Caco-2 (cell line): ENCODE measurements at regions not wholly inside any gene's neighbourhood (a gene's known extent, or its start where the extent isn't known, plus 50 kb on each side); places are given as distances from the start of the nearest gene placed in this dataset.

Experiments
- BruUV-seq: library from RNA; stranded (reverse); fragments of 400-500 nt; replicated peaks from 2 replicates; lab custom pipeline; 2021; lab: Mats Ljungman, UMichigan
- CTCF ChIA-PET: fragments of 300-600 bp; sonication (Branson Sonifier 250); formaldehyde crosslinking; loops from one replicate; lab custom pipeline; 2022; ENCODE audit warnings: antibody characterized with exemption; lab: Charles Lee
- POLR2A ChIA-PET: fragments of 300-600 bp; sonication (Branson Sonifier 250); formaldehyde crosslinking; loops from one replicate; lab custom pipeline; 2022; ENCODE audit warnings: antibody characterized with exemption; lab: Charles Lee
- DNase-seq, 2 experiments: peaks; one replicate each; pipeline versions ENCODE4 v3.0.0 to v3.0.0-alpha.2; 2020 to 2022
- H3K27me3 ChIP-seq: replicated peaks from 2 replicates; pipeline ENCODE4 v1.6.0; 2011; ENCODE audit warnings: low read length; ENCODE audit not compliant: control insufficient read depth, insufficient read depth
- H3K36me3 ChIP-seq: 2 replicates; pipeline ENCODE4 v1.5.1; 2011; ENCODE audit warnings: low read length; ENCODE audit not compliant: control insufficient read depth, insufficient read depth
- H3K4me1 ChIP-seq: fragments of 250-450 bp; sonication (Bioruptor Pico); 2 replicates; pipeline ENCODE4 v1.5.1; 2020; ENCODE audit warnings: mild to moderate bottlenecking
- H3K4me3 ChIP-seq: 2 replicates; pipeline ENCODE4 v1.5.1; 2011; ENCODE audit warnings: low read depth, mild to moderate bottlenecking, control low read depth, low read length
- H3K9me3 ChIP-seq: fragments of 250-450 bp; sonication (Bioruptor Pico); 2 replicates; pipeline ENCODE4 v1.5.1; 2020; ENCODE audit warnings: mild to moderate bottlenecking, moderate library complexity
- H3K27ac Mint-ChIP-seq: one replicate; pipeline ENCODE4 v1.8.0; 2022; ENCODE audit warnings: mixed read lengths; ENCODE audit not compliant: unreplicated experiment
- H3K27me3 Mint-ChIP-seq: one replicate; pipeline ENCODE4 v1.8.0; 2022; ENCODE audit warnings: mixed read lengths; ENCODE audit not compliant: insufficient read depth, unreplicated experiment
- H3K36me3 Mint-ChIP-seq: one replicate; pipeline ENCODE4 v1.8.0; 2022; ENCODE audit warnings: mild to moderate bottlenecking, mixed read lengths; ENCODE audit not compliant: insufficient read depth, unreplicated experiment
- H3K4me1 Mint-ChIP-seq: one replicate; pipeline ENCODE4 v1.8.0; 2022; ENCODE audit warnings: low read depth, mixed read lengths; ENCODE audit not compliant: unreplicated experiment
- H3K4me3 Mint-ChIP-seq: one replicate; pipeline ENCODE4 v1.8.0; 2022; ENCODE audit warnings: mild to moderate bottlenecking, moderate library complexity, mixed read lengths; ENCODE audit not compliant: unreplicated experiment
- H3K9me3 Mint-ChIP-seq: one replicate; pipeline ENCODE4 v1.8.0; 2022; ENCODE audit warnings: mixed read lengths; ENCODE audit not compliant: unreplicated experiment
- intact Hi-C: fragments of 100-400 bp; cut with micrococcal nuclease; formaldehyde crosslinking; loops from one replicate; pipeline ENCODE4 v1.10.0; 2022; ENCODE audit not compliant: unreplicated experiment
- TF ChIP-seq, protein P1 (sequence below), 2 experiments: fragments of 200-600 bp in 1 of 2; IDR thresholded peaks; 1 replicate in 1 of 2; 2 replicates in 1 of 2; pipeline versions ENCODE4 v1.5.1 to v1.8.0; 2011 to 2022; ENCODE audit warnings: antibody characterized with exemption in 1 of 2, control low read depth in 1 of 2, inconsistent platforms in 1 of 2, low read depth in 1 of 2, low read length in 1 of 2, mild to moderate bottlenecking in 1 of 2, moderate library complexity in 1 of 2; ENCODE audit not compliant: insufficient read depth in 1 of 2, severe bottlenecking in 1 of 2, unreplicated experiment in 1 of 2

- CTCF ChIA-PET = no interaction called here
- no peak overlapping the region for H3K4me3 Mint-ChIP-seq
- no TSS peak for BruUV-seq
Observed at GRCh38 chr2:66872986-66873754, 438.2 kb downstream of the MEIS1 start.

GRCh38 chr2:66874411-66874810, 439.5 kb downstream of the MEIS1 start:
- Histone ChIP-seq H3K27me3 (no peaks in the 10 kb centered on the region), H3K4me3 (no peak overlapping the region), H3K4me1 (no peaks in the 10 kb centered on the region), H3K9me3 (no peaks in the 10 kb centered on the region), H3K36me3 (no peaks in the 10 kb centered on the region)
- no peak overlapping the region for H3K4me3 Mint-ChIP-seq
- POLR2A ChIA-PET = no interaction called here
- DNase-seq = no peak
- H3K27ac Mint-ChIP-seq = no peak overlapping the region
- CTCF ChIA-PET = no interaction called here
- BruUV-seq = no TSS peak
- H3K27me3 Mint-ChIP-seq = peaks cover 2% of the 10 kb centered on the region
- no peaks in the 10 kb centered on the region for H3K4me1 Mint-ChIP-seq
- H3K9me3 Mint-ChIP-seq = no peaks in the 10 kb centered on the region
- TF ChIP-seq, protein P1, sequence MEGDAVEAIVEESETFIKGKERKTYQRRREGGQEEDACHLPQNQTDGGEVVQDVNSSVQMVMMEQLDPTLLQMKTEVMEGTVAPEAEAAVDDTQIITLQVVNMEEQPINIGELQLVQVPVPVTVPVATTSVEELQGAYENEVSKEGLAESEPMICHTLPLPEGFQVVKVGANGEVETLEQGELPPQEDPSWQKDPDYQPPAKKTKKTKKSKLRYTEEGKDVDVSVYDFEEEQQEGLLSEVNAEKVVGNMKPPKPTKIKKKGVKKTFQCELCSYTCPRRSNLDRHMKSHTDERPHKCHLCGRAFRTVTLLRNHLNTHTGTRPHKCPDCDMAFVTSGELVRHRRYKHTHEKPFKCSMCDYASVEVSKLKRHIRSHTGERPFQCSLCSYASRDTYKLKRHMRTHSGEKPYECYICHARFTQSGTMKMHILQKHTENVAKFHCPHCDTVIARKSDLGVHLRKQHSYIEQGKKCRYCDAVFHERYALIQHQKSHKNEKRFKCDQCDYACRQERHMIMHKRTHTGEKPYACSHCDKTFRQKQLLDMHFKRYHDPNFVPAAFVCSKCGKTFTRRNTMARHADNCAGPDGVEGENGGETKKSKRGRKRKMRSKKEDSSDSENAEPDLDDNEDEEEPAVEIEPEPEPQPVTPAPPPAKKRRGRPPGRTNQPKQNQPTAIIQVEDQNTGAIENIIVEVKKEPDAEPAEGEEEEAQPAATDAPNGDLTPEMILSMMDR (IDR thresholded peaks at IDR 0.05; ENCODE audit: insufficient read depth in 1 of 2, low read depth in 1 of 2, low read length in 1 of 2, severe bottlenecking in 1 of 2, unreplicated experiment in 1 of 2) = no peak
- intact Hi-C loops = no loop called here
- H3K36me3 Mint-ChIP-seq = no peaks in the 10 kb centered on the region

More at GRCh38 chr2:66872986-66873754, 438.2 kb downstream of the MEIS1 start:
- Mint-ChIP-seq H3K27me3 (peaks cover 5% of the 10 kb centered on the region), H3K9me3 (no peaks in the 10 kb centered on the region), H3K4me1 (no peaks in the 10 kb centered on the region), H3K27ac (no peak overlapping the region), H3K36me3 (no peaks in the 10 kb centered on the region)
- intact Hi-C loops = no loop called here
- Histone ChIP-seq H3K36me3 (no peaks in the 10 kb centered on the region), H3K9me3 (no peaks in the 10 kb centered on the region), H3K4me3 (no peak overlapping the region), H3K4me1 (no peaks in the 10 kb centered on the region), H3K27me3 (no peaks in the 10 kb centered on the region)
- POLR2A ChIA-PET = no interaction called here
- DNase-seq = no peak
- TF ChIP-seq, protein P1 (IDR thresholded peaks at IDR 0.05; ENCODE audit: insufficient read depth in 1 of 2, low read depth in 1 of 2, low read length in 1 of 2, severe bottlenecking in 1 of 2, unreplicated experiment in 1 of 2) = no peak

- no peaks in the 10 kb centered on the region for H3K4me1 ChIP-seq
- no peak overlapping the region for H3K4me3 ChIP-seq
- no peaks in the 10 kb centered on the region for H3K36me3 Mint-ChIP-seq
- no peaks in the 10 kb centered on the region for H3K27me3 ChIP-seq
- H3K27me3 Mint-ChIP-seq = peaks cover 2% of the 10 kb centered on the region
- intact Hi-C loops = no loop called here
- no peak overlapping the region for H3K4me3 Mint-ChIP-seq
- H3K4me1 Mint-ChIP-seq = no peaks in the 10 kb centered on the region
- ChIA-PET POLR2A (no interaction called here), CTCF (no interaction called here)
- no peak for DNase-seq
- no TSS peak for BruUV-seq
- no peaks in the 10 kb centered on the region for H3K36me3 ChIP-seq
- no peaks in the 10 kb centered on the region for H3K9me3 ChIP-seq
- TF ChIP-seq, protein P1 (IDR thresholded peaks at IDR 0.05; ENCODE audit: insufficient read depth in 1 of 2, low read depth in 1 of 2, low read length in 1 of 2, severe bottlenecking in 1 of 2, unreplicated experiment in 1 of 2) = no peak
- H3K9me3 Mint-ChIP-seq = no peaks in the 10 kb centered on the region
- H3K27ac Mint-ChIP-seq = no peak overlapping the region
Observed at GRCh38 chr2:66875941-66876462, 441.1 kb downstream of the MEIS1 start.
